Activated naive CD4-positive, alpha-beta T cell treated with anti-CD3 and anti-CD28 coated beads, Interleukin-2, amount 10 ng/mL, durations not matched to agents 7 days and 5 days (primary cell): ENCODE measurements at regions not wholly inside any gene's neighbourhood (a gene's known extent, or its start where the extent isn't known, plus 50 kb on each side); places are given as distances from the start of the nearest gene placed in this dataset.

Experiments
- CTCF ChIA-PET: fragments of 350-600 bp; sonication (Branson Sonifier 250); formaldehyde crosslinking; loops from one replicate; lab custom pipeline; 2021; ENCODE audit warnings: antibody characterized with exemption; lab: Charles Lee
- DNase-seq: peaks from one replicate; pipeline ENCODE4 v3.0.0-alpha.2; 2020
- H3K27ac Mint-ChIP-seq: one replicate; pipeline ENCODE4 v1.8.0; 2021; ENCODE audit warnings: mild to moderate bottlenecking, moderate library complexity, mixed read lengths
- H3K27me3 Mint-ChIP-seq: one replicate; pipeline ENCODE4 v1.8.0; 2021; ENCODE audit warnings: mild to moderate bottlenecking, mixed read lengths
- H3K36me3 Mint-ChIP-seq: one replicate; pipeline ENCODE4 v1.8.0; 2021; ENCODE audit warnings: mixed read lengths
- H3K4me1 Mint-ChIP-seq: one replicate; pipeline ENCODE4 v1.8.0; 2021; ENCODE audit warnings: mixed read lengths
- H3K4me3 Mint-ChIP-seq: one replicate; pipeline ENCODE4 v1.8.0; 2021; ENCODE audit warnings: mild to moderate bottlenecking, moderate library complexity, mixed read lengths
- H3K9me3 Mint-ChIP-seq: one replicate; pipeline ENCODE4 v1.8.0; 2021; ENCODE audit warnings: mixed read lengths

- no peaks in the 10 kb centered on the region for H3K36me3 Mint-ChIP-seq
- H3K9me3 Mint-ChIP-seq: no peaks in the 10 kb centered on the region
- H3K4me1 Mint-ChIP-seq: peaks cover 11% of the 10 kb centered on the region
- no peak overlapping the region for H3K4me3 Mint-ChIP-seq
- DNase-seq: no peak
- CTCF ChIA-PET: no interaction called here
- H3K27ac Mint-ChIP-seq: no peak overlapping the region
- H3K27me3 Mint-ChIP-seq: peaks cover 37% of the 10 kb centered on the region
Measured at GRCh38 chr11:45343444-45343843, 57.3 kb upstream of the SYT13 start.

- DNase-seq: no peak
- Mint-ChIP-seq H3K36me3 (no peaks in the 10 kb centered on the region), H3K27me3 (peaks cover 29% of the 10 kb centered on the region), H3K9me3 (no peaks in the 10 kb centered on the region), H3K4me1 (peaks cover 11% of the 10 kb centered on the region), H3K27ac (no peak overlapping the region), H3K4me3 (no peak overlapping the region)
- CTCF ChIA-PET: interaction anchor here (1.6 kb wide), 1 partner anchor 30 kb away, joined by 6 read pairs; no protein-coding TSS in a partner anchor
Measured at GRCh38 chr11:45341372-45341771, 55.2 kb upstream of the SYT13 start.

- DNase-seq: peak; percentile 94
- Mint-ChIP-seq H3K27ac (no peak overlapping the region), H3K36me3 (no peaks in the 10 kb centered on the region), H3K4me1 (peaks cover 11% of the 10 kb centered on the region), H3K27me3 (peaks cover 24% of the 10 kb centered on the region), H3K9me3 (no peaks in the 10 kb centered on the region), H3K4me3 (peak overlapping the region; percentile 23)
- CTCF ChIA-PET: interaction anchor here (0.7 to 2.9 kb wide), 10 partner anchors 9 to 432 kb away, joined by 3 to 18 read pairs (median 4); no protein-coding TSS in a partner anchor
Measured at GRCh38 chr11:45339729-45340519, 53.8 kb upstream of the SYT13 start.

GRCh38 chr11:45337583-45338360, 51.6 kb upstream of the SYT13 start:
- H3K27me3 Mint-ChIP-seq: peaks cover 16% of the 10 kb centered on the region
- no peaks in the 10 kb centered on the region for H3K9me3 Mint-ChIP-seq
- peaks cover 11% of the 10 kb centered on the region for H3K4me1 Mint-ChIP-seq
- no peak overlapping the region for H3K27ac Mint-ChIP-seq
- no peak overlapping the region for H3K4me3 Mint-ChIP-seq
- no peaks in the 10 kb centered on the region for H3K36me3 Mint-ChIP-seq
- no peak for DNase-seq
- CTCF ChIA-PET: interaction anchor here (0.9 to 1.3 kb wide), 4 partner anchors 19 to 434 kb away, joined by 3 to 5 read pairs (median 3); no protein-coding TSS in a partner anchor

DNA sequence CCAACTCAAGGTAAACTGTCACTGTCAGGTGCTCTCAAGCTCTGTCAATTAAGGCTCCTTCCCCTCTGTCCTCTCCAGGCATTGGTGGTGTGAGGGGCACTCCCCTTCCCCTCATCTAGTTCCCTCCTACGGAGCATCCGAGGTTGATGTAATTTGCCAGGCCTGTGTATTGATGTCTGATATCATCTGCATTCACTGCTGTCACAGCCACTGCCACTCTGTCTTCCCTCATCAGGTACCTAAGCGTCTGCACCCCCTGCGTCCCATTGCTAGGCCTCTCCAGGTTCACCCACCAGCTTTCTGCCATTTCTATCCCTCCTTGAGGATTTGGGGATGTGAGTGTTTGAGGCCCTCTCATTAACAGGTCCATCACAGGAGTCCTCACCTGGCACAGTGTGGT, 50.0 kb upstream of the SYT13 start:
- Mint-ChIP-seq H3K4me1 (peaks cover 11% of the 10 kb centered on the region), H3K27ac (no peak overlapping the region), H3K4me3 (no peak overlapping the region), H3K9me3 (no peaks in the 10 kb centered on the region), H3K36me3 (no peaks in the 10 kb centered on the region), H3K27me3 (peaks cover 17% of the 10 kb centered on the region)
- DNase-seq: no peak
- CTCF ChIA-PET: interaction anchor here (2.0 to 6.4 kb wide), 2 partner anchors 229 to 435 kb away, joined by 7 to 108 read pairs; no protein-coding TSS in a partner anchor
